ENCODE measurements at regions not wholly inside any gene's neighbourhood (a gene's known extent, or its start where the extent isn't known, plus 50 kb on each side); places are given as distances from the start of the nearest gene placed in this dataset.

DNA sequence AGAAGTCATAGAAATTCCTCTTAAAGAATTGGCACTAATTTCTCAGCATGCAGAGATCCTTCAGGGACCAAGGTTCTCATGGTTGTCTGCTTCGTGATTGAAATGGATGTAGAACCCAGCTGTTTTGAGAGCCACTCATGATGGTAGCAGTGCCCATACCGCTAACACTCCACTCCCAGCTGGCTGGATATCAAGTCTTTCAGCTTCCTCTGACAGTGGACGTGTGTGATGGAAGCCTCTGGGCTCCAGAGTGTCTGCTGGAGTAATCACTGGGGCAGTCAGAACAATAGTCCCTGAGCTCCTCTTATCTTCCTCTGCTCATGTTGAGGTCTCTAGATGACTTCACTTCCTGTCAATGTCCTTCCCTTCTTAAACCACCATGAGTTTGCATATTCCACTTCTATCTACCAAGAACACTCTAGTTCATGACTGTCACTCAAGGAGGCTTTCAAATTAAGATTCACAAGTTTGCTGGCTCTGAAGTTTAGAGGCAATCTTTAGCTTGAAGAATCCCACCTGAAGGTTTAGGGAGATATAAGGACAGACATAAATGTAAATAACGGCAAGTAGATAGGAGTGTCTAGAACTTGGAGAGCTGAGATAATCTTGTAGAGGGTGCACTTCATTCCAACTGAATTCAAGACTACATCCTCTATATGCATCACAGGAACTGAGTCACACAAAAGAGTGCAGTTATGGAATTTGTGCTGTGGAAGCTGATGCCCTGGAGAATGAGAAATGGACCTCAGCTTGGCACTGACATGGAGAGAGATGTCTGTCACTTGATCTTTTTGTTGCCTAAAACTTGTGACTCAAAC is 64.5 kb upstream of the WDR1 start:
- DNase-seq (ENCODE audit: low spot score) (peak; percentile 85), FAIRE-seq (no peak)

DNA sequence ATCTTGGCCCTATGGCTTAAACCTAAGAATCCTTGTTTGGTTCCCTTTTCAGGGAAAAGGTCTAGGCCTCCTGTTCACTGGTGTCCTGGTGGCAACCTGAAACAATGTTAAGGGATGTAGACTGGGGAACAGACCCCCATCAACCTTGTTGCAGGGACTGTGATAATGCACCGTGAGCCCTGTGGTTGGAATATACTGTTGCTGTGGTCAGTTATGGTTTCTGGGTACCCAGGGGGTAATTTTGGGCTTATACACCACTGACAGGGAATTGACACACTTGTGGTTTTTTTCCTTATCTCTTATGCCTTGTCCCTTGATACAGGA is 64.0 kb upstream of the WDR1 start:
- FAIRE-seq: no peak
- no peak for DNase-seq (ENCODE audit: low spot score)

- peak; percentile 45 for DNase-seq (ENCODE audit: low spot score)
- no peak for FAIRE-seq
These were observed 63.5 kb upstream of the WDR1 start for GRCh38 chr4:10179957-10180602.

- no peak for DNase-seq (ENCODE audit: low spot score)
- no peak for FAIRE-seq
These were observed 62.2 kb upstream of the WDR1 start for GRCh38 chr4:10178763-10179162.

DNA sequence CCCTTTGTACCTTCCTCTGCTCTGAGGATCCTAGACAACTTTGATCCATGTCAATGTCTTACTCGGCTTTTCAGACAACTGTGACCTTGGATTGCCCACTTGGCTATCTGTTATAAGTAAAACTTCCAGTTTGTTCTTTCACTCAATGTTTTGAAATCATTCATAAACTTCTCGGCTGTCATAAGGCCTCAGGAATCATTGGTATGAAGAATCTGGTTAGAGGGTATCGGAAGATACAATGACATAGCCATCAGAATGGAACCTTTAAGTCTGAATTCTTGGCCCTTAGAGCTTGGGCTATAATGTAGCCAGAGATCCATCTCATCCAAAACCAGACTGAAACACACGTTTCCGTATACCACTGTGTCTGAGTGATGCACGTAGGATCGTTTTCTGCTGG is 59.0 kb upstream of the WDR1 start:
- no peak for FAIRE-seq
- DNase-seq (ENCODE audit: low spot score): no peak

GRCh38 chr4:10173754-10174749 is 57.5 kb upstream of the WDR1 start:
- DNase-seq (ENCODE audit: low spot score) (no peak), FAIRE-seq (no peak)

- peak; percentile 23 for DNase-seq (ENCODE audit: low spot score)
- FAIRE-seq: no peak
These were observed 56.6 kb upstream of the WDR1 start for GRCh38 chr4:10173037-10173753.

- DNase-seq (ENCODE audit: low spot score) (no peak), FAIRE-seq (no peak)
These were observed 55.8 kb upstream of the WDR1 start for GRCh38 chr4:10172278-10172921.

DNA sequence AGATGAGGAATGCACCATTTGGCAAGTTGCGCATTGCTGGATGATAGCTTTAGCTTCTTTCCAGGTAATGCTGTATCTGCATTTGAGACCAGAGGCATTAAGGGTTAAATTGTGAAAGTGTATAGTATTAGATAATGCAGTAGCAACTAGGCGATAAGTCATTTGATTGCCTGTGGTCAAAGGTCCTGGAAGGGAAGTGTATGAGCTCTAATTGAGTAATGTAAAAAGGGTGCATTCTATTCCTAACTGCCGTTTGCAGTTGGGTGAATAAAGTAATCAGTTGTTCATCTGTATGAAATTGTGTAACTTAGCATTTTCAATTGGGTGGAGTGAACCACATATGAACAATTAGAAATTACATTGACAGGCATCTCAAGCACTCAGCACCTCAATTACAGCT is 54.5 kb upstream of the WDR1 start:
- FAIRE-seq (no peak), DNase-seq (ENCODE audit: low spot score) (no peak)

GRCh38 chr4:10169839-10170387 is 53.3 kb upstream of the WDR1 start:
- DNase-seq (ENCODE audit: low spot score): no peak

DNA sequence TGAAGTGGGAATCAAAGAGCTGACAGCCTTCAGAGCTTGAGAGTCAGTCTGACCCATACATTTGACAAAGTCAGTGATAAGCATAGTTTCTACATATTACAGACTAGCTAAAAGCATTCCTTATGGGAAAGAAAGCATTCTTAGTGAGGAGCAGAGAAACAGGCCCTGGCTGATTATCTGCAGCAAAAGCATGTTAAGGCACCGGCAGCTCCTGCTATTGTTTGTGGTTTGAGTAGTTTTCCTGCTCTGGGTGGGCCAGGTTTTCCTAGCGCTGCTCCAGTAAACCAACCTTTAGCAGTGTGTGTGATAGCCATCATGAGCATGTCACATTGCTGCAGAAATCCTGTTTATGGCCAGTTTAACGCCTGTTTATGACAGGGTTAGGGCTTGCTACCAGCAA is 51.6 kb upstream of the WDR1 start:
- FAIRE-seq: no peak

More at GRCh38 chr4:10169839-10170387, 53.3 kb upstream of the WDR1 start:
- FAIRE-seq: no peak

DNA sequence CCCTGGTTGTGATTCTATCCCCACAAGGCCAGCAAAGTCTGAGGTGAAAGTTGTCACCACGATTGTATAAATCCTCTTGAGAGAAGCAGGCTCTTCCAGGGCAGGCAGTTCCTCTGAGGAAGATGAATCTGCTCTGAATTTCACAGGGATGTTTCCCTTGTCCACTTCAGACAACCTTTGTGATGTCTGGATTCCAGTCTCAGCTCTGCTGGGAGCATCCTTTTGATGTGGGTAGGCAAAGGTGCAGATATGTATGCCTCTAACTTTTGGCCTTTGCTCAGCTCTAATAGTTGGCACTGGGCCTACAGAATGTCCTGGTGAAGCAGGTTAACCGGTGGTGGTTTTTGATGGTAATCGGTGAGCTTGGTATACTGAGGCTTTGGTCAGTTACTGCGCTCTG is 50.6 kb upstream of the WDR1 start:
- FAIRE-seq (no peak), DNase-seq (ENCODE audit: low spot score) (no peak)

More for the DNA sequence above, 51.6 kb upstream of the WDR1 start:
- no peak for DNase-seq (ENCODE audit: low spot score)
